ENCODE measurements at regions not wholly inside any gene's neighbourhood (a gene's known extent, or its start where the extent isn't known, plus 50 kb on each side); places are given as distances from the start of the nearest gene placed in this dataset.

GRCh38 chr3:73186741-73187140 lies 125.3 kb downstream of the EBLN2 start:
- TF ChIP-seq POLR2AphosphoS5 (IDR thresholded peaks at IDR 0.05) (no peak), POLR2A (IDR thresholded peaks at IDR 0.05) (no peak)
